ENCODE measurements at regions not wholly inside any gene's neighbourhood (a gene's known extent, or its start where the extent isn't known, plus 50 kb on each side); places are given as distances from the start of the nearest gene placed in this dataset.

DNA sequence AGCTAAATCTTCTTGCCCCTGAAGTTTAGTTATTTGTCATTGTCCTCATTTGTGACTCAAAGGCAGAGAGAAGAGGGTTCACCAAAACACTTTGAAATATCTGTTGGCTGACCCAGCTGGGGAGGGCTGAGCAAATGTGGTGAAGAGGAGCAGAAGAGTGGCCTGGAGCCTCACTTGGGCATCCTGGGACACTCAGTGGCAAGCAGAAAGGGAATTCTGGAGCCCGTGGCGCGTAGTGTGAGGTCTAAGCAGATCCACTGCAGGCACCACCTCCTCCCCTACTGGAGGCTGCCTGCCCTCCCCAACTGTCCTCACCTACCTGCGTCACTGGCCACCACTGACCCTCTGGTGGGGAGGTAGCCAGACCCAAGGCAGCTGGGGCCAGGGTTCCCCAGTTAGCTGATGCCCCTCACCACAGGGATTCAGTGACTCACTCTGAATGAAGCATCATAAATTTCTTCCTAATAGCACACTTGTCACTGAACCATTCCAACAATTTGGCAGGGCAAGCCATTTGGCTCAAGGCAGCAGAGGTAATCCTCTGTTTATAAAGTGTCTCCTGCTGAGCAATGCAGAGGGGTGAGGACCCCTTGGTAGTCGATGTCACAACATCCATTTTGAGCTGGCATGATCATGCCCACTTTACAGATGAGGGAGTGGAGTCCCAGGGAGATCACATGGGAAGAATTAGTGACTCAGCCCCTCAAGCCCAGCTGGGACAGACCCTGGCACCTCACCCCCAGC, 80.3 kb downstream of the NENF start:
- no peak overlapping the region for H3K9ac ChIP-seq (ENCODE audit: low read depth, low read length)
- no peaks in the 10 kb centered on the region for H3K9me3 ChIP-seq (ENCODE audit: insufficient read depth, low read length, severe bottlenecking)
- H3K27ac ChIP-seq (ENCODE audit: low read length), result no peak overlapping the region
- no peaks in the 10 kb centered on the region for H4K20me1 ChIP-seq (ENCODE audit: insufficient read depth, low read length)
- no peak for TF ChIP-seq EZH2 (IDR thresholded peaks at IDR 0.05; ENCODE audit: borderline replicate concordance, low read depth, low read length, severe bottlenecking)
- TF ChIP-seq, protein P1, sequence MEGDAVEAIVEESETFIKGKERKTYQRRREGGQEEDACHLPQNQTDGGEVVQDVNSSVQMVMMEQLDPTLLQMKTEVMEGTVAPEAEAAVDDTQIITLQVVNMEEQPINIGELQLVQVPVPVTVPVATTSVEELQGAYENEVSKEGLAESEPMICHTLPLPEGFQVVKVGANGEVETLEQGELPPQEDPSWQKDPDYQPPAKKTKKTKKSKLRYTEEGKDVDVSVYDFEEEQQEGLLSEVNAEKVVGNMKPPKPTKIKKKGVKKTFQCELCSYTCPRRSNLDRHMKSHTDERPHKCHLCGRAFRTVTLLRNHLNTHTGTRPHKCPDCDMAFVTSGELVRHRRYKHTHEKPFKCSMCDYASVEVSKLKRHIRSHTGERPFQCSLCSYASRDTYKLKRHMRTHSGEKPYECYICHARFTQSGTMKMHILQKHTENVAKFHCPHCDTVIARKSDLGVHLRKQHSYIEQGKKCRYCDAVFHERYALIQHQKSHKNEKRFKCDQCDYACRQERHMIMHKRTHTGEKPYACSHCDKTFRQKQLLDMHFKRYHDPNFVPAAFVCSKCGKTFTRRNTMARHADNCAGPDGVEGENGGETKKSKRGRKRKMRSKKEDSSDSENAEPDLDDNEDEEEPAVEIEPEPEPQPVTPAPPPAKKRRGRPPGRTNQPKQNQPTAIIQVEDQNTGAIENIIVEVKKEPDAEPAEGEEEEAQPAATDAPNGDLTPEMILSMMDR (IDR thresholded peaks at IDR 0.05; ENCODE audit: borderline replicate concordance, extremely low read depth, low read length, poor library complexity, severe bottlenecking), result no peak
- no peak for ATAC-seq (ENCODE audit: insufficient read depth, low read depth)
- H3K79me2 ChIP-seq (ENCODE audit: insufficient read depth, low read length), result no peaks in the 10 kb centered on the region
- peaks cover 5% of the 10 kb centered on the region for H3K27me3 ChIP-seq (ENCODE audit: insufficient read depth, low read length, poor library complexity)
- no peaks in the 10 kb centered on the region for H3K36me3 ChIP-seq (ENCODE audit: insufficient read depth, low read length)
- no peaks in the 10 kb centered on the region for H3K4me1 ChIP-seq (ENCODE audit: insufficient read depth, low read length)
- H3K4me3 ChIP-seq (ENCODE audit: low read depth in 1 of 2, low read length in 2 of 2), result no peak overlapping the region
- DNase-seq, result no peak
- H3K4me2 ChIP-seq (ENCODE audit: insufficient read depth, low read length), result no peak overlapping the region
- no peak overlapping the region for H2AFZ ChIP-seq (ENCODE audit: low read depth, low read length)

DNA sequence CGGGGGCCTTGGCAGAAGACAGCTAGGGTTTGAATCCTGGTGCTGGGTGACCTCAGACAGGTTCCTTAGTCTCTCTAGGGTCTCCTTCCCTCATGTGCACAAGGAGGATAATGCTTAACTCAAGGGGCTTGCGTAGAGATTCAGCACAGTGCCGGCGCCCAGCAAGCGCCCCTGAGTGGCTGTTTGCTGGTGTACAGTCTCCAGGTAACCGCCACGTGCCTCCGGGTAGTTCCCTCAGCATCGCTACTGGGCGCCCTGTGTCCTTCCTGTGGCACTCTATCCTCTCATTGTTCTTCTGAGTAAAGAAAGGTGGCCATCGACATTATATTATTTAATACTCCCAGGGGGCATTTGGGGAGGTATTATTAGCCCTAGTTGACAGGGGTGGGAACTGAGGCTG, 80.9 kb downstream of the NENF start:
- Histone ChIP-seq H3K79me2 (ENCODE audit: insufficient read depth, low read length) (no peaks in the 10 kb centered on the region), H3K9ac (ENCODE audit: low read depth, low read length) (no peak overlapping the region), H3K27me3 (ENCODE audit: insufficient read depth, low read length, poor library complexity) (peaks cover 5% of the 10 kb centered on the region), H3K9me3 (ENCODE audit: insufficient read depth, low read length, severe bottlenecking) (no peaks in the 10 kb centered on the region), H3K27ac (ENCODE audit: low read length) (no peak overlapping the region), H4K20me1 (ENCODE audit: insufficient read depth, low read length) (no peaks in the 10 kb centered on the region), H3K4me2 (ENCODE audit: insufficient read depth, low read length) (no peak overlapping the region), H3K36me3 (ENCODE audit: insufficient read depth, low read length) (no peaks in the 10 kb centered on the region), H3K4me3 (ENCODE audit: low read depth in 1 of 2, low read length in 2 of 2) (no peak overlapping the region), H2AFZ (ENCODE audit: low read depth, low read length) (no peak overlapping the region), H3K4me1 (ENCODE audit: insufficient read depth, low read length) (no peaks in the 10 kb centered on the region)
- no peak for ATAC-seq (ENCODE audit: insufficient read depth, low read depth)
- no peak for DNase-seq
- TF ChIP-seq EZH2 (IDR thresholded peaks at IDR 0.05; ENCODE audit: borderline replicate concordance, low read depth, low read length, severe bottlenecking), result no peak
- TF ChIP-seq, protein P1 (IDR thresholded peaks at IDR 0.05; ENCODE audit: borderline replicate concordance, extremely low read depth, low read length, poor library complexity, severe bottlenecking), result no peak

DNA sequence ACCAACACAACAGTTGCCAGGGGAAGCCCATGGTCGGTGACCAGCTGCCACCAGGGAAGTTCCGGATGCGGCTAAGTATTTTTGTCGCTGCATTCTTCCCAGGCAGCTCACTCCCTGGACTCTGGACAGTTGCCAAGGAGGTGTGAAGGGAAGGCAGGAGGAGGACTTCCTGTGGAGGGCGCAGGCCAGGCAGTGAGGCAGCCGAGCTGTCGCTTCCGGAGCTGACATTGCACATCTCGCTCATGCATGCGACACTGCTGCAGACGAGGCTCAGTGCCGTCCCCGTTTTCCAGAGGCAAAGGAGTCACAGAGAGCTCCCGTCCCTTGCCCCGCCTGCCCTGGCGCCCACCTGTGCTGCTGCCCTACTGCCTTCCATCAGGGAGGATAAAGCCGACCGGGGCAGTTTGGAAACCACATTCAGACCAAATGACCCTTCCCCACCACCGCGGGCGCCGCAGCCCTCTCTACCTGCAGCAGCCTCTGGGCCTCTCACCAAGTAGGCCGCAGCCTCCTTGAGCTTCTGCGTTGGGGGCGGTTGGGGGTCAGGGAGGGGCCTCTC, 81.4 kb downstream of the NENF start:
- no peak overlapping the region for H3K9ac ChIP-seq (ENCODE audit: low read depth, low read length)
- no peaks in the 10 kb centered on the region for H3K79me2 ChIP-seq (ENCODE audit: insufficient read depth, low read length)
- peaks cover 5% of the 10 kb centered on the region for H3K27me3 ChIP-seq (ENCODE audit: insufficient read depth, low read length, poor library complexity)
- H3K4me3 ChIP-seq (ENCODE audit: low read depth in 1 of 2, low read length in 2 of 2), result no peak overlapping the region
- no peaks in the 10 kb centered on the region for H3K9me3 ChIP-seq (ENCODE audit: insufficient read depth, low read length, severe bottlenecking)
- TF ChIP-seq, protein P1 (IDR thresholded peaks at IDR 0.05; ENCODE audit: borderline replicate concordance, extremely low read depth, low read length, poor library complexity, severe bottlenecking), result no peak
- no peak for TF ChIP-seq EZH2 (IDR thresholded peaks at IDR 0.05; ENCODE audit: borderline replicate concordance, low read depth, low read length, severe bottlenecking)
- no peaks in the 10 kb centered on the region for H3K36me3 ChIP-seq (ENCODE audit: insufficient read depth, low read length)
- no peak for ATAC-seq (ENCODE audit: insufficient read depth, low read depth)
- H3K4me1 ChIP-seq (ENCODE audit: insufficient read depth, low read length), result no peaks in the 10 kb centered on the region
- H3K4me2 ChIP-seq (ENCODE audit: insufficient read depth, low read length), result no peak overlapping the region
- no peaks in the 10 kb centered on the region for H4K20me1 ChIP-seq (ENCODE audit: insufficient read depth, low read length)
- H2AFZ ChIP-seq (ENCODE audit: low read depth, low read length), result no peak overlapping the region
- DNase-seq, result no peak
- H3K27ac ChIP-seq (ENCODE audit: low read length), result no peak overlapping the region
